ENCODE measurements at regions not wholly inside any gene's neighbourhood (a gene's known extent, or its start where the extent isn't known, plus 50 kb on each side); places are given as distances from the start of the nearest gene placed in this dataset.
"Not testable (repeated sequence)": the region's sequence is repeated elsewhere in the genome, so short reads cannot be mapped to it uniquely, and the experiment has no call there.

DNA sequence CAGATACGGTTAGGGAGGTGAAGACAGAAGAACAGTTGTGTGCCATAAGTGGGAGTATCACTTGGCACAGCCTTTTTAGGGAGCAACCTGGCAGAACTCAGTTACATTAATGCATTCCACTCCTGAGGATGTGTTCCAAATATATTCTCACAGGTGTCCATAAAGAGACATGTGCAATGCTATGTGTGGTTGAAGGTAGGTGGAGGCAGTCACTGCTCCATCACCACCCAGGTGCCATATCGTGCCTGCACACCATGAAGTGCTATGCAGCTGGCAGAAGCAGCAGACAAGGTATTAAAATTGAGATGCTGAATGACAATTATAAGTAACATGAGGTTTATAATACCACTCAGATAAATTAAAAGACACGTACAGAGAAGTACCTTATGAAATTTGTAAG is 248.0 kb upstream of the SFRP2 start:
- H3K27me3 ChIP-seq (ENCODE audit: control insufficient read depth in 1 of 2, insufficient read depth in 2 of 2, low read length in 2 of 2), result no peaks in the 10 kb centered on the region
- WGBS, 2 donors, result 75 to 85% methylated on average over 3 of the region's 3 CpGs
- H3K9me3 ChIP-seq (ENCODE audit: control insufficient read depth in 2 of 2, insufficient read depth in 1 of 2, low read depth in 1 of 2, low read length in 1 of 2), result no peaks in the 10 kb centered on the region
- H3K4me3 ChIP-seq (ENCODE audit: low read depth in 1 of 2, low read length in 2 of 2), result no peak overlapping the region
- H3K27ac ChIP-seq (ENCODE audit: low read depth in 2 of 2, low read length in 1 of 2), result no peak overlapping the region
- H3K4me1 ChIP-seq (ENCODE audit: control insufficient read depth in 2 of 2, insufficient read depth in 2 of 2, low read length in 1 of 2), result no peaks in the 10 kb centered on the region
- no peaks in the 10 kb centered on the region for H3K36me3 ChIP-seq (ENCODE audit: control insufficient read depth in 2 of 2, insufficient read depth in 2 of 2, low read length in 1 of 2)

DNA sequence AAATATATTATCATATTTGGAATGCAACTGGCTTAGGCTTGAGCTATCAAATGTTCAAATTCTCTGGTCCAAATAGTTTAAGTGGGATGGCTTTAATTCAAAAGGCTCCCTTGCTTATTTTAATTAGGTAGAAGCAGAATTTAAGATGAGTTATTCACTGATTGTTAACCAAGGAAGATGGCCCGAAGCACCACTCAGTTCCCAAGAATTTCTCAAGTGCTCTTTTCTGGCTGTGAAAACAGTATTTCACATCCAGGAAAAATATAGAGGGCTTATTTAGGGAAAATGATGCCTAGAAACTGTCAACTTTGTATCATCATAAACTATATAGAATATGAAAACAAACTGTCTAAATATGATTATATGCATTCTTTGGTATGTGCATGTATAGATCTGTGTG is 246.5 kb upstream of the SFRP2 start:
- Histone ChIP-seq H3K4me3 (ENCODE audit: low read depth in 1 of 2, low read length in 2 of 2) (no peak overlapping the region), H3K36me3 (ENCODE audit: control insufficient read depth in 2 of 2, insufficient read depth in 2 of 2, low read length in 1 of 2) (no peaks in the 10 kb centered on the region), H3K27ac (ENCODE audit: low read depth in 2 of 2, low read length in 1 of 2) (no peak overlapping the region), H3K4me1 (ENCODE audit: control insufficient read depth in 2 of 2, insufficient read depth in 2 of 2, low read length in 1 of 2) (no peaks in the 10 kb centered on the region), H3K27me3 (ENCODE audit: control insufficient read depth in 1 of 2, insufficient read depth in 2 of 2, low read length in 2 of 2) (no peaks in the 10 kb centered on the region), H3K9me3 (ENCODE audit: control insufficient read depth in 2 of 2, insufficient read depth in 1 of 2, low read depth in 1 of 2, low read length in 1 of 2) (no peaks in the 10 kb centered on the region)
- 73 to 79% methylated on average over 1 of the region's 1 CpG for WGBS, 2 donors

DNA sequence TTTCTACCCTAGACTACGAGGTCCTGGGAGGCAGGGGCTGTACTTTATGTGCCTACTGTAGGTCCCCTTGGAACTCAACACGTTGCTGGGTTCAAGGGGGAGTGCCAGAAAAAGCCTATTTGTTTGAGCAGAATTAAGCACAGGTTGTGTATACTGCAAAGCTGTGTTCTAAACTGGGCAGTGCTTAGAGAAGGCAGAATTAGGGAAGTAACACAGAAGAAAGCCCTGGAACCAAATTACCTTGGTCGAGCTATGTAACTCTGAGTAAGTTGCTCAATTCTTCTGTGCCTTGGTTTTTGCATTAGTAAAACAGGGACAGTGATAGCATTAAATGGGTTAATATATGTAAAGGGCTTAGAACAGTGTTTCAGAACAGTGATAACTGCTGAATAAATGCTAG is 245.0 kb upstream of the SFRP2 start:
- Histone ChIP-seq H3K4me1 (ENCODE audit: control insufficient read depth in 2 of 2, insufficient read depth in 2 of 2, low read length in 1 of 2) (no peaks in the 10 kb centered on the region), H3K9me3 (ENCODE audit: control insufficient read depth in 2 of 2, insufficient read depth in 1 of 2, low read depth in 1 of 2, low read length in 1 of 2) (no peaks in the 10 kb centered on the region), H3K4me3 (ENCODE audit: low read depth in 1 of 2, low read length in 2 of 2) (no peak overlapping the region), H3K27me3 (ENCODE audit: control insufficient read depth in 1 of 2, insufficient read depth in 2 of 2, low read length in 2 of 2) (no peaks in the 10 kb centered on the region), H3K36me3 (ENCODE audit: control insufficient read depth in 2 of 2, insufficient read depth in 2 of 2, low read length in 1 of 2) (no peaks in the 10 kb centered on the region), H3K27ac (ENCODE audit: low read depth in 2 of 2, low read length in 1 of 2) (no peak overlapping the region)
- 51 to 54% methylated on average over 3 of the region's 3 CpGs for WGBS, 2 donors

DNA sequence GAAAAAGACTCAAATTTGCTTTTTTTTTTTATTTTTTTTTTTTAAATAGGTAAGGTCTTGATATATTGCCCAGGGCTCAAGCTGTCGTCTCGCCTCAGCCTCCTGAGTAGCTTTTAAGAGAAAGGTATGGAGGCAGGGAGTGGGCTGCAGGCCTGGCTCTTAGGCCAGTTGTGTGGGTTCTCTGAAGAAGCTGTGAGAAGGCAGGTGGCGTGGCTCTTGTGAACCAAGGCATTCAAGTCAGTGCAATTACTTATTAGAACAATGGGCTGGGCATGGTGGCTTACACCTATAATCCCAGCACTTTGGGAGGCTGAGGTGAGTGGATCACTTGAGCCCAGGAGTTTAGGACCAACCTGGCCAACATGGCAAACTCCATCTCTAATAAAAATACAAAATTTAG is 244.0 kb upstream of the SFRP2 start:
- Histone ChIP-seq H3K27ac (ENCODE audit: low read depth in 2 of 2, low read length in 1 of 2) (no peak overlapping the region), H3K36me3 (ENCODE audit: control insufficient read depth in 2 of 2, insufficient read depth in 2 of 2, low read length in 1 of 2) (no peaks in the 10 kb centered on the region), H3K27me3 (ENCODE audit: control insufficient read depth in 1 of 2, insufficient read depth in 2 of 2, low read length in 2 of 2) (no peaks in the 10 kb centered on the region), H3K9me3 (ENCODE audit: control insufficient read depth in 2 of 2, insufficient read depth in 1 of 2, low read depth in 1 of 2, low read length in 1 of 2) (no peaks in the 10 kb centered on the region), H3K4me3 (ENCODE audit: low read depth in 1 of 2, low read length in 2 of 2) (no peak overlapping the region), H3K4me1 (ENCODE audit: control insufficient read depth in 2 of 2, insufficient read depth in 2 of 2, low read length in 1 of 2) (no peaks in the 10 kb centered on the region)
- WGBS, 2 donors, result 86 to 87% methylated on average over 3 of the region's 3 CpGs

DNA sequence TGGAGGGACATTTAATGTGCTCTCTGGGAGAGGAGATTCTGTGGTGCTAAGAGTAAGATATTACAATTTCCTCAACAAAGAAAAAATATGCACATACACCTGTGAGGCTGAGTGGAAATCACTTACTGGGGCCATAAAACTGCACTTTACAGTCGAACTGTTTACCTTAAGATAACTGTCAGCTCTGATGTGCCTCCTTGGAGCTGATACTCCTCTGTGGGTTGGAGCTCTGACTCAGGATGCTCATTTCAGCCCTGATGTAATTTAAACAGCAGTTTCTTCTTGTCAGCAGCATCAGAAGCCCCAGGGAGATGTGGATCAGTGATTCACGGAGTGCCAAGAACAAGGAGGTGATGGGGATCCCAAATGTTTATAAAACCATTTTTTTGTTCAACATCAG is 241.9 kb upstream of the SFRP2 start:
- Histone ChIP-seq H3K4me1 (ENCODE audit: control insufficient read depth in 2 of 2, insufficient read depth in 2 of 2, low read length in 1 of 2) (no peaks in the 10 kb centered on the region), H3K4me3 (ENCODE audit: low read depth in 1 of 2, low read length in 2 of 2) (no peak overlapping the region), H3K9me3 (ENCODE audit: control insufficient read depth in 2 of 2, insufficient read depth in 1 of 2, low read depth in 1 of 2, low read length in 1 of 2) (no peaks in the 10 kb centered on the region), H3K27ac (ENCODE audit: low read depth in 2 of 2, low read length in 1 of 2) (no peak overlapping the region), H3K36me3 (ENCODE audit: control insufficient read depth in 2 of 2, insufficient read depth in 2 of 2, low read length in 1 of 2) (no peaks in the 10 kb centered on the region), H3K27me3 (ENCODE audit: control insufficient read depth in 1 of 2, insufficient read depth in 2 of 2, low read length in 2 of 2) (no peaks in the 10 kb centered on the region)
- WGBS, 2 donors, result 37 to 43% methylated on average over 2 of the region's 2 CpGs

DNA sequence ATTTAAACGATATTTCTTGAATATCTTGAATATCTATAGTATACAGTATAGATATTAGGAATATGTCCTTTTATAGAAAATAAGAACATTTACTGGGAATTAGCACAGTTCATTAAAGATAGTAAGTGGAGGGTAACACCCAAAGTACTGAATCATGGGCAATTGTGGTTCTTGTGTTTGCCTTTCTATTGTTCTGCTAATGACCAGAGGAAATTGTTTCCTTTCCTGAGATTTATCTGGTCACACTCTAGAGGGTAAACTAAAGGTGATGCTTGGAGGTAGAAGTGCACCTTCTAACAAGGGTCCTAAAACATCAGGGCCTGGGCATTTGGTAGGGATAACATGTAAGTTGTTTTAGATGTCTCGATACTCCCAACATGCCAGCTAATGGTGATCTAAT is 241.3 kb upstream of the SFRP2 start:
- peaks cover 0 to 2% of the 10 kb centered on the region in 2 donors for H3K36me3 ChIP-seq (ENCODE audit: control insufficient read depth in 2 of 2, insufficient read depth in 2 of 2, low read length in 1 of 2)
- H3K4me3 ChIP-seq (ENCODE audit: low read depth in 1 of 2, low read length in 2 of 2), result no peak overlapping the region
- 65 to 72% methylated on average over 2 of the region's 2 CpGs for WGBS, 2 donors
- H3K4me1 ChIP-seq (ENCODE audit: control insufficient read depth in 2 of 2, insufficient read depth in 2 of 2, low read length in 1 of 2), result no peaks in the 10 kb centered on the region
- H3K27ac ChIP-seq (ENCODE audit: low read depth in 2 of 2, low read length in 1 of 2), result no peak overlapping the region
- no peaks in the 10 kb centered on the region for H3K9me3 ChIP-seq (ENCODE audit: control insufficient read depth in 2 of 2, insufficient read depth in 1 of 2, low read depth in 1 of 2, low read length in 1 of 2)
- H3K27me3 ChIP-seq (ENCODE audit: control insufficient read depth in 1 of 2, insufficient read depth in 2 of 2, low read length in 2 of 2), result no peaks in the 10 kb centered on the region

DNA sequence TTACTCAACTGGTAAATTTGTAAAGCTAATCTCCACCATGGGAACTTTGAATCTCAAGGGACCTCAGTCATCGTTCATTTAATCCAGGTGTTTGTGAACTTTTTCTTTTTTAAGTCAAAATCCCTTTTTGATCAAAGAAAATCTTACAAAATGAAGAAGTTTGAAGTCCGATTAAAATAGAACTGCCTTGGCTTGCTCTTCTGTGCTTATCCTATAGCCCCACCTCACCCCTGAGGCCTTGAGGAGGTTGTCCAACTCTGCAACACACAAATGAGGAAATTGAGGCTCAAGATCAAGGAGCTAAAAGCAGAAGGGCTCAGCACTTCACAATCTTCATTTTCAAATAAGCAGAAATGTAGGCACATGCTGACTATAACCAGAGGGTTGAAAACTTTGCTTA is 240.3 kb upstream of the SFRP2 start:
- no peaks in the 10 kb centered on the region for H3K4me1 ChIP-seq (ENCODE audit: control insufficient read depth in 2 of 2, insufficient read depth in 2 of 2, low read length in 1 of 2)
- no peaks in the 10 kb centered on the region for H3K27me3 ChIP-seq (ENCODE audit: control insufficient read depth in 1 of 2, insufficient read depth in 2 of 2, low read length in 2 of 2)
- H3K4me3 ChIP-seq (ENCODE audit: low read depth in 1 of 2, low read length in 2 of 2), result no peak overlapping the region
- peaks cover 0 to 2% of the 10 kb centered on the region in 2 donors for H3K36me3 ChIP-seq (ENCODE audit: control insufficient read depth in 2 of 2, insufficient read depth in 2 of 2, low read length in 1 of 2)
- 54 to 58% methylated on average over 2 of the region's 2 CpGs for WGBS, 2 donors
- H3K27ac ChIP-seq (ENCODE audit: low read depth in 2 of 2, low read length in 1 of 2), result no peak overlapping the region
- H3K9me3 ChIP-seq (ENCODE audit: control insufficient read depth in 2 of 2, insufficient read depth in 1 of 2, low read depth in 1 of 2, low read length in 1 of 2), result no peaks in the 10 kb centered on the region

DNA sequence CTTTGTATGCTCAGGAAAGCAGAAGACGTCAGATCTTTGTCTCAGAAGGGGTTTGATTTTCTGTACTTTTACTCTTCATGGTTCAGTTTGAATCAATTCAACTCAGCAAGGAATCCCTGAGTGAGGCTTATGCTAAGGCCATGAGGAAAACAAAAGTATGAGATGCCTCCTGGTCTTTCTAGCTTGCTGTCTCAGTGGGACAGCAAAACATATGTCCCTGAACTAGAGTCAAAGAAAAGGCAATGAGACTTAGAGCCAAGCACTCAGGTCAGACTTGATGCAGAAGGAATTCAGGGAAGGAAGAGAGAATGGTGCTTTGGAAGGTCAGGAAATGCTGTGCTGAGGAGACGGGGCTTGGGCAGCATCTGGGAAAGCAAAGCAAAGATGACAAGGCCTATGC is 236.2 kb upstream of the SFRP2 start:
- H3K27ac ChIP-seq (ENCODE audit: low read depth in 2 of 2, low read length in 1 of 2), result no peak overlapping the region
- 61 to 68% methylated on average over 2 of the region's 2 CpGs for WGBS, 2 donors
- H3K27me3 ChIP-seq (ENCODE audit: control insufficient read depth in 1 of 2, insufficient read depth in 2 of 2, low read length in 2 of 2), result no peaks in the 10 kb centered on the region

DNA sequence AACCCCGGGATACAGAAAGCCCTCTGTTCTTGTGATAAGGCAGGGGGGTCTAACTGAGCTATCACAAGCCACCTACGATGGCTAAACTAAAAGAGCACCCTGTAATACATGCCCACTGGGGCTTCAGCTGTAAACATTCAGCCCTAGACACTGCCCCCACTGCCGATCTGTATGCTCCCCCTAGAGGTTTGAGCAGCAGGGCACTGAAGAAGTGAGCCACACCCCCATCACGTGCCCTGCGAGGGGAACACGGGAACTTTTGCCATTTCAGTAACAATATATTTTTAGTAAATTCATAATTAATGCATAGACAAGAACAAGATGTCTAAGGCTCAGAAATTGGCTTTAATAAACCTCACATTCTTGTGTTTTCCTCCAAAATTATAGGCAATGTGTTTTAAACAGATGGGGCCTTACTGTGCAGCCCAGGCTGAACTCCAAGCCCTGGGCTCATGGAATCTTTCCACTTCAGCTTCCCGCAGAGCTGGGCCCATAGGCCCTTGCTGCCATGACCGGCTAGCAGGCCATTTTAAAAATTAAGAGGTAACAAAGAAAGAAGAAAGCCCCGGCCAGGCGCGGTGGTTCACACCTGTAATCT is 235.3 kb upstream of the SFRP2 start:
- no peak overlapping the region for H3K4me3 ChIP-seq (ENCODE audit: low read depth in 1 of 2, low read length in 2 of 2)
- H3K27me3 ChIP-seq (ENCODE audit: control insufficient read depth in 1 of 2, insufficient read depth in 2 of 2, low read length in 2 of 2), result no peaks in the 10 kb centered on the region
- H3K4me1 ChIP-seq (ENCODE audit: control insufficient read depth in 2 of 2, insufficient read depth in 2 of 2, low read length in 1 of 2), result no peaks in the 10 kb centered on the region
- H3K9me3 ChIP-seq (ENCODE audit: control insufficient read depth in 2 of 2, insufficient read depth in 1 of 2, low read depth in 1 of 2, low read length in 1 of 2), result no peaks in the 10 kb centered on the region
- H3K27ac ChIP-seq (ENCODE audit: low read depth in 2 of 2, low read length in 1 of 2), result no peak overlapping the region
- H3K36me3 ChIP-seq (ENCODE audit: control insufficient read depth in 2 of 2, insufficient read depth in 2 of 2, low read length in 1 of 2), result peaks cover 0 to 2% of the 10 kb centered on the region in 2 donors
- WGBS, 2 donors, result 66 to 70% methylated on average over 11 of the region's 11 CpGs

More for the DNA sequence above, 236.2 kb upstream of the SFRP2 start:
- Histone ChIP-seq H3K9me3 (ENCODE audit: control insufficient read depth in 2 of 2, insufficient read depth in 1 of 2, low read depth in 1 of 2, low read length in 1 of 2) (no peaks in the 10 kb centered on the region), H3K36me3 (ENCODE audit: control insufficient read depth in 2 of 2, insufficient read depth in 2 of 2, low read length in 1 of 2) (peaks cover 0 to 2% of the 10 kb centered on the region in 2 donors), H3K4me3 (ENCODE audit: low read depth in 1 of 2, low read length in 2 of 2) (no peak overlapping the region), H3K4me1 (ENCODE audit: control insufficient read depth in 2 of 2, insufficient read depth in 2 of 2, low read length in 1 of 2) (no peaks in the 10 kb centered on the region)

DNA sequence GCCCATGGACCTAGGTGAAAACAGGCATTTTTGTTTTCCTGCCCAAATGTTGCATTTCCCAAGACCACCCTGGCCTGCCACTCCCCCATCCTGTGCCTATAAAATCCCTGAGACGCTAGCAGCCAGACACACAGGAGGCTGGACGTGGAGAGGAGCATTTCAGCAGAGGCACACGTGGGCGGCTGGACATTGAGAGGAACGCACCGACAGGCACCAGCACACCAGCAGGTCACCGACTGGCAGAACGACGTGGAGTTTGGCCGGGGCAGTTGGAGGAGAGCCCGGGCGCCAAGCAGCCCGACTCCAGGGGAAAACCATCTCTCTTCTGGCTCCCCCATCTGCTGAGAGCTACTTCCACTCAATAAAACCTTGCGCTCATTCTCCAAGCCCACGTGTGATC is 234.8 kb upstream of the SFRP2 start:
- H3K9me3 ChIP-seq (ENCODE audit: control insufficient read depth in 2 of 2, insufficient read depth in 1 of 2, low read depth in 1 of 2, low read length in 1 of 2), result not testable (repeated sequence)

More for the DNA sequence above, 234.8 kb upstream of the SFRP2 start:
- not testable (repeated sequence) for H3K27ac ChIP-seq (ENCODE audit: low read depth in 2 of 2, low read length in 1 of 2); H3K4me3 ChIP-seq (ENCODE audit: low read depth in 1 of 2, low read length in 2 of 2); H3K36me3 ChIP-seq (ENCODE audit: control insufficient read depth in 2 of 2, insufficient read depth in 2 of 2, low read length in 1 of 2); H3K27me3 ChIP-seq (ENCODE audit: control insufficient read depth in 1 of 2, insufficient read depth in 2 of 2, low read length in 2 of 2); H3K4me1 ChIP-seq (ENCODE audit: control insufficient read depth in 2 of 2, insufficient read depth in 2 of 2, low read length in 1 of 2)
- WGBS, 2 donors, result 87 to 88% methylated on average over 15 of the region's 15 CpGs
